Liver (tissue), 8 donors: ENCODE measurements at regions not wholly inside any gene's neighbourhood (a gene's known extent, or its start where the extent isn't known, plus 50 kb on each side); places are given as distances from the start of the nearest gene placed in this dataset.

Experiments used
- DNase-seq: peaks from one replicate; pipeline ENCODE4 v3.0.0-alpha.2; 2017; ENCODE audit warnings: low spot score
- H3K27ac ChIP-seq, 2 donors: one replicate each; pipeline ENCODE4 v1.7.0; 2013; ENCODE audit warnings: inconsistent platforms in 2 of 2, low read length in 2 of 2, control low read depth in 1 of 2, low read depth in 1 of 2, mild to moderate bottlenecking in 1 of 2
- H3K27me3 ChIP-seq, 4 donors: one replicate each; pipeline versions ENCODE4 v1.6.1 to v1.7.0; 2013; ENCODE audit warnings: low read length in 3 of 4, inconsistent platforms in 1 of 4, mild to moderate bottlenecking in 1 of 4, moderate library complexity in 1 of 4; ENCODE audit not compliant: control insufficient read depth in 4 of 4, insufficient read depth in 4 of 4
- H3K36me3 ChIP-seq, 4 donors: one replicate each; pipeline versions ENCODE4 v1.6.1 to v1.7.0; 2013; ENCODE audit warnings: low read length in 3 of 4, mild to moderate bottlenecking in 3 of 4, low read depth in 1 of 4, moderate library complexity in 1 of 4; ENCODE audit not compliant: control insufficient read depth in 4 of 4, insufficient read depth in 3 of 4
- H3K4me1 ChIP-seq, 4 donors: one replicate each; pipeline versions ENCODE4 v1.6.1 to v1.7.0; 2013; ENCODE audit warnings: low read length in 3 of 4, mild to moderate bottlenecking in 3 of 4, moderate library complexity in 1 of 4; ENCODE audit not compliant: control insufficient read depth in 4 of 4, insufficient read depth in 4 of 4
- H3K4me3 ChIP-seq, 3 donors: one replicate each; pipeline versions ENCODE4 v1.6.1 to v1.7.0; 2013; ENCODE audit warnings: low read length in 3 of 3, control low read depth in 1 of 3, low read depth in 1 of 3, mild to moderate bottlenecking in 1 of 3
- H3K9ac ChIP-seq, 2 donors: one replicate each; pipeline ENCODE4 v1.7.0; 2013; ENCODE audit warnings: low read length in 2 of 2, mild to moderate bottlenecking in 2 of 2, moderate library complexity in 2 of 2, control low read depth in 1 of 2, low read depth in 1 of 2
- H3K9me3 ChIP-seq, 4 donors: one replicate each; pipeline versions ENCODE4 v1.6.1 to v1.7.0; 2013; ENCODE audit warnings: low read length in 3 of 4; ENCODE audit not compliant: control insufficient read depth in 4 of 4
- ATF3 ChIP-seq: IDR thresholded peaks from 2 replicates; pipeline ENCODE4 v1.6.1; 2016; ENCODE audit warnings: antibody characterized with exemption
- CTCF ChIP-seq: fragments of 150-350 bp; IDR thresholded peaks from 2 replicates; pipeline ENCODE4 v1.5.1; 2017; ENCODE audit warnings: improper control_type of control experiment, low read depth, low read length; ENCODE audit not compliant: missing input control
- EGR1 ChIP-seq, 2 donors: IDR thresholded peaks; 2 replicates each; pipeline ENCODE4 v1.6.1; 2016 to 2018; ENCODE audit warnings: antibody characterized with exemption in 2 of 2, low read depth in 2 of 2
- FOXA1 ChIP-seq: IDR thresholded peaks from 2 replicates; pipeline ENCODE4 v1.6.1; 2016; ENCODE audit warnings: antibody characterized with exemption
- FOXA2 ChIP-seq: IDR thresholded peaks from 2 replicates; pipeline ENCODE4 v1.6.1; 2016; ENCODE audit warnings: antibody characterized with exemption
- GABPA ChIP-seq, 2 donors: IDR thresholded peaks in 1 of 2; conservative IDR thresholded peaks in 1 of 2; 2 replicates each; pipeline ENCODE4 v1.6.1; 2016; ENCODE audit warnings: antibody characterized with exemption in 2 of 2, mild to moderate bottlenecking in 1 of 2, moderate library complexity in 1 of 2
- HNF4A ChIP-seq, 2 donors: conservative IDR thresholded peaks; 2 replicates each; pipeline ENCODE4 v1.6.1; 2016; ENCODE audit warnings: antibody characterized with exemption in 2 of 2, mild to moderate bottlenecking in 2 of 2
- HNF4G ChIP-seq: IDR thresholded peaks from 2 replicates; pipeline ENCODE4 v1.6.1; 2016; ENCODE audit warnings: antibody characterized with exemption
- NR2F2 ChIP-seq: IDR thresholded peaks from 2 replicates; pipeline ENCODE4 v1.6.1; 2016; ENCODE audit warnings: antibody characterized with exemption
- RAD21 ChIP-seq, 2 donors: IDR thresholded peaks; 2 replicates each; pipeline ENCODE4 v1.6.1; 2016; ENCODE audit warnings: antibody characterized with exemption in 2 of 2, mild to moderate bottlenecking in 2 of 2
- REST ChIP-seq: IDR thresholded peaks from 2 replicates; pipeline ENCODE4 v1.6.1; 2016; ENCODE audit warnings: antibody characterized with exemption, mild to moderate bottlenecking
- YY1 ChIP-seq: IDR thresholded peaks from 2 replicates; pipeline ENCODE4 v1.6.1; 2016; ENCODE audit warnings: antibody characterized with exemption, mild to moderate bottlenecking
- WGBS: extraction: QIAGEN DNeasy Blood & Tissue Kit; methylation state at CpG from one replicate; pipeline ENCODE4 v1.1.7; 2013; 5-methylcytosine and 5-hydroxymethylcytosine counted together
- donor health status: healthy.
- donor health status: healthy.
- donor health status: healthy.
- donor health status: healthy.
- donor health status: healthy.

GRCh38 chr13:99439850-99440604, 61.2 kb upstream of the TM9SF2 start:
- WGBS, result 70% methylated on average over 11 of the region's 11 CpGs
- Histone ChIP-seq H3K9ac (no peak overlapping the region), H3K36me3 (no peaks in the 10 kb centered on the region), H3K4me3 (no peak overlapping the region), H3K9me3 (no peaks in the 10 kb centered on the region), H3K4me1 (peaks cover 0 to 4% (median 0%) of the 10 kb centered on the region in 4 donors), H3K27ac (no peak overlapping the region), H3K27me3 (peaks cover 0 to 5% (median 0%) of the 10 kb centered on the region in 4 donors)
- no peak for TF ChIP-seq FOXA1
- no peak for TF ChIP-seq HNF4A (conservative IDR thresholded peaks at IDR 0.05)
- DNase-seq, result no peak

DNA sequence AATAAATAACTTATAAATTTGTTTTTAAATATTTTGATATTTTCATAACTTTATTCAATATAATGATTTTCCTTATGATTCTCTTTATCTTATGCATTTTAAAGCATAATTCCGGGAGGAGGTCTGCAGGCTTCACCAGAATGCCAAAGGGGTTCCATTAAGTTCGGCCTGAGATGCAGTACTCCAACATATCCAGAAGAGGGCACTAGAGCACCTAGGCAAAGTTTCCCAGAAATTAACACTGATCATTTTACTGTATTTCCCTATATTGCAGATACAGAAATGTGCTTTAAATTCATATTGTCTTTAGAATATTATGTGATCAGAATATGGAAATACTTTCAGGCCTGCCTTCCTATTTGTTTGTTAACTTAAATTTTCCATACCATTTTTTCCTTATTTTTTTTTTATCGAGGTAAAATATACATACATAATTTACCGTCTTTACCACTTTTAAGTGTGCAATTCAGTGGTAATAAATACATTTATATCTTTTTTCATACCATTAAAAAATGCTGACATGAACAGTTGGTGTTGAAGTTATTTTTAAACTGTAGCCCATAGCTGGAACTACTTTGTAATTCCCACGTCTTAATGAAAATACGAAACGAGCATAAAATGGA, 58.9 kb upstream of the TM9SF2 start:
- no peak for TF ChIP-seq HNF4A (conservative IDR thresholded peaks at IDR 0.05)
- TF ChIP-seq HNF4G, result no peak
- no peak for TF ChIP-seq ATF3
- no peak for TF ChIP-seq EGR1 (IDR thresholded peaks at IDR 0.05; ENCODE audit: low read depth in 2 of 2)
- no peak for TF ChIP-seq NR2F2
- no peak for TF ChIP-seq YY1
- TF ChIP-seq REST, result no peak
- TF ChIP-seq FOXA2, result no peak
- peak; percentile 97 for TF ChIP-seq CTCF
- no peak for TF ChIP-seq GABPA (IDR thresholded peaks at IDR 0.05 in 1 of 2, conservative IDR thresholded peaks at IDR 0.05 in 1 of 2)
- peak; percentile 96 to 97 for TF ChIP-seq RAD21 (IDR thresholded peaks at IDR 0.05)
- WGBS, result 68% methylated on average over 7 of the region's 7 CpGs
- peak; percentile 46 for DNase-seq

More for the DNA sequence above, 58.9 kb upstream of the TM9SF2 start:
- Histone ChIP-seq H3K9ac (no peak overlapping the region), H3K27ac (no peak overlapping the region), H3K36me3 (no peaks in the 10 kb centered on the region), H3K9me3 (no peaks in the 10 kb centered on the region), H3K4me1 (no peaks in the 10 kb centered on the region), H3K4me3 (no peak overlapping the region), H3K27me3 (peaks cover 0 to 5% (median 0%) of the 10 kb centered on the region in 4 donors)
